IPS-15b (cell line): ENCODE measurements at regions not wholly inside any gene's neighbourhood (a gene's known extent, or its start where the extent isn't known, plus 50 kb on each side); places are given as distances from the start of the nearest gene placed in this dataset.

ENCODE experiments used
- H3K27me3 ChIP-seq: one replicate; pipeline ENCODE4 v1.6.1; 2013; ENCODE audit warnings: low read length; ENCODE audit not compliant: control insufficient read depth, insufficient read depth
- H3K36me3 ChIP-seq: one replicate; pipeline ENCODE4 v1.6.1; 2013; ENCODE audit warnings: low read length; ENCODE audit not compliant: control insufficient read depth, insufficient read depth
- H3K4me1 ChIP-seq: one replicate; pipeline ENCODE4 v1.6.1; 2013; ENCODE audit warnings: mild to moderate bottlenecking, low read length; ENCODE audit not compliant: control insufficient read depth, insufficient read depth
- H3K4me3 ChIP-seq: one replicate; pipeline ENCODE4 v1.5.1; 2013; ENCODE audit warnings: low read depth, low read length
- H3K9ac ChIP-seq: one replicate; pipeline ENCODE4 v1.6.1; 2013; ENCODE audit warnings: low read depth, mild to moderate bottlenecking, low read length
- H3K9me3 ChIP-seq: one replicate; pipeline ENCODE4 v1.6.1; 2013; ENCODE audit warnings: mild to moderate bottlenecking, low read length; ENCODE audit not compliant: control insufficient read depth, insufficient read depth

DNA sequence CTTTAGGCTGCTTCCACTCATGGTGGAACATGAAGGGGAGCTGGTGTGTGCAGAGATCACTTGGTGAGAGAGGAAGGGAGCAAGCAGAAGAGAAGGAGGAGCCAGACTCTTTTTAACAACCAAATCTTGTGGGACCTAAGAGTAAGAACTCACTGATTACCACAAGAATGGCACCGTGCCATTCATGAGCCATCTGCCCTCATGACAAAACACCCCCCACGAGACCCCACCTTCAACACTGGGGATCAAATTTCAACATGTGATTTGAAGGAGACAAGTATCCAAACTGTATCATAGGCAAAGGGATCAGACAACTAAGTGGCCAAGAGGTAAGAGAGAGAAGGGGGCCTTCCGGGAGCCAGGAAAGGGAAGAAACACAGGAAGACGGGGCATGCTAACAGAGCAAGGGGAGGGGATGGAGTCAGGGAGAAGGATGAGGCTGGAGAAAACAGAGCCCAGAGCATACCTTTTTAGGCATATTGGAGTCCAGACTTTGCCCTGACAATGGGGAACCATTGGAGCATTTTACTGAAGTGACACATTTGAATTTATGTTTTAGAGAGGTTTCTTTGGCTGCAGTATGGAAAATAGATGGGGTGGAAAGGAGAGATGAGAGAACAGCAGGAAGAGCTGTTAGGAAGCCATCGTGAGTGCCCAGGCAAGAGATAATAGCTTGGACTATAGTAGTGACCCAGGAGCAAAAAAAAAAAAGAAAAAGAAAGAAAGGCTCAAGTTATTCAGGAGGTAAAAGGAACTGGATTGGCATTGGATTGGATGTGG lies 204.4 kb upstream of the NUDT4 start:
- Histone ChIP-seq H3K27me3 (peaks cover 8% of the 10 kb centered on the region), H3K4me1 (no peaks in the 10 kb centered on the region), H3K9me3 (no peaks in the 10 kb centered on the region), H3K9ac (no peak overlapping the region), H3K36me3 (no peaks in the 10 kb centered on the region), H3K4me3 (no peak overlapping the region)

GRCh38 chr12:93174048-93174447 lies 203.7 kb upstream of the NUDT4 start:
- Histone ChIP-seq H3K9me3 (no peaks in the 10 kb centered on the region), H3K4me1 (no peaks in the 10 kb centered on the region), H3K36me3 (no peaks in the 10 kb centered on the region), H3K27me3 (peaks cover 3% of the 10 kb centered on the region), H3K4me3 (no peak overlapping the region), H3K9ac (no peak overlapping the region)

DNA sequence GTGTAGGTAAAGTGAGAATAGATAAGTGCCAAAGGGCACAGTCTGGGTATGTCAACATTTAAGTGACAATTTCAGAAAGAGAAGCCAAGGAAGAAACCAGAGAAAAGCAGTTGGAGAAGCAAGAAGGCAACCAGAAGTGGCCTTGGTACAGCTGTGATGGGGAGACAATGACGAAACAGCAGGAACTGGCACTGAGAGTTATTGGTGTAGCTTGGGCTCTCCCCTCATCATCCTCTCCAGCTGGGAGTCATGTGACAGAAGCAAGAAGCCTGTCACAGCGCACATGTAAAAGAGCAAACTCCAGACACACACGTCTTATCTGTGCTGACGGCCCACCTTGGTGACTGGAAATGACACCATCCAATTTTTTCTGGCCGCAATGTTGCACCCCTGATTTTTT lies 203.3 kb upstream of the NUDT4 start:
- no peak overlapping the region for H3K9ac ChIP-seq
- H3K36me3 ChIP-seq, result no peaks in the 10 kb centered on the region
- no peaks in the 10 kb centered on the region for H3K4me1 ChIP-seq
- H3K9me3 ChIP-seq, result no peaks in the 10 kb centered on the region
- no peaks in the 10 kb centered on the region for H3K27me3 ChIP-seq
- H3K4me3 ChIP-seq, result no peak overlapping the region

GRCh38 chr12:93176165-93176564 lies 201.6 kb upstream of the NUDT4 start:
- H3K4me1 ChIP-seq, result no peaks in the 10 kb centered on the region
- H3K36me3 ChIP-seq, result no peaks in the 10 kb centered on the region
- no peak overlapping the region for H3K9ac ChIP-seq
- no peaks in the 10 kb centered on the region for H3K27me3 ChIP-seq
- no peaks in the 10 kb centered on the region for H3K9me3 ChIP-seq
- no peak overlapping the region for H3K4me3 ChIP-seq

GRCh38 chr12:93176610-93177126 lies 201.1 kb upstream of the NUDT4 start:
- Histone ChIP-seq H3K36me3 (no peaks in the 10 kb centered on the region), H3K27me3 (no peaks in the 10 kb centered on the region), H3K4me1 (no peaks in the 10 kb centered on the region), H3K4me3 (no peak overlapping the region), H3K9me3 (no peaks in the 10 kb centered on the region), H3K9ac (no peak overlapping the region)

DNA sequence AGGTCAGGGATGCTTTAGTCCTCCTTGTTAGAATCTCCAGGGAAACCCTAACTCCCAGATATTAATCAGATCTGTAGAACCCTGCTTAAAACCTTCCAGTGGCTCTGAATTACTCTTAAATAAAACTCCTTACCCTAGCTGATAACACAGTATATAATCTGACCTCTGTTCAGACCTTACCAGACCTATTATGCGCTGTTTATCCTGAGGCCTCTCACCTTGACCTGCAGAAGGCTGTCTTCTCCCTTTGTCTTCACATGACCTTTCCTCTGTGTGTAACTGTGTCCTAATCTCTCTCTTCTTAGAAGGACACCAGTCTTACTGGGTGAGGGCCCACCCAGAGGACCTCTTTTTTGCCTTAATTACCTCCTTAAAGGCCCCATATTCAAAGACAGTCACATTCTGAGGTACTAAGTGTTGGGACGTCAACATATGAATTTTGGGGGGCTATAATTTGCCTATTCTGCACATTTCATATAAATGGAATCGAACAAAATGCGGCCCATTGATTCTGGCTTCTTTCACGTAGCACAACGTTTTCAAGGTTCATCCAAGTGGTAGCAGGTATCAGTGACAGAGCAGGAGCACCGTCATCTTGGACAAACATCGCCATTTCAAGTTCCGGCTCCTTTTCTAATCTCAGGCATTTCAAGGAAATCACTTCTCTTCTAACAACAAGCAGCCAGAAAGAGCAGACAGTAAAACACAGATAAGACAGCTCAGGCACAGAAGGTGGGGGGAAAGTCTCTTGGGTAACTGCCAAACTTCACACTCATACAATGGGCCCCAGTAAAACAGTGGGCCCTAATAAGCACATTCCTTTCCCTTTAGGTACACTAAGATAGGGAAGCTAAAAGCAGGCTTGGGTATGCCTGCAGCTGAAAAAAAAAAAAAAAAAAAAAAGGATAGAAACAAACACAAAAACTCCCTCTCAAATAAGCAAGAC lies 200.2 kb upstream of the NUDT4 start:
- Histone ChIP-seq H3K4me1 (no peaks in the 10 kb centered on the region), H3K9ac (no peak overlapping the region), H3K9me3 (no peaks in the 10 kb centered on the region), H3K27me3 (no peaks in the 10 kb centered on the region), H3K36me3 (no peaks in the 10 kb centered on the region), H3K4me3 (no peak overlapping the region)

- H3K36me3 ChIP-seq, result no peaks in the 10 kb centered on the region
- H3K9ac ChIP-seq, result no peak overlapping the region
- H3K9me3 ChIP-seq, result no peaks in the 10 kb centered on the region
- no peaks in the 10 kb centered on the region for H3K4me1 ChIP-seq
- no peaks in the 10 kb centered on the region for H3K27me3 ChIP-seq
- H3K4me3 ChIP-seq, result no peak overlapping the region
These were observed 199.4 kb upstream of the NUDT4 start for GRCh38 chr12:93178154-93178878.

DNA sequence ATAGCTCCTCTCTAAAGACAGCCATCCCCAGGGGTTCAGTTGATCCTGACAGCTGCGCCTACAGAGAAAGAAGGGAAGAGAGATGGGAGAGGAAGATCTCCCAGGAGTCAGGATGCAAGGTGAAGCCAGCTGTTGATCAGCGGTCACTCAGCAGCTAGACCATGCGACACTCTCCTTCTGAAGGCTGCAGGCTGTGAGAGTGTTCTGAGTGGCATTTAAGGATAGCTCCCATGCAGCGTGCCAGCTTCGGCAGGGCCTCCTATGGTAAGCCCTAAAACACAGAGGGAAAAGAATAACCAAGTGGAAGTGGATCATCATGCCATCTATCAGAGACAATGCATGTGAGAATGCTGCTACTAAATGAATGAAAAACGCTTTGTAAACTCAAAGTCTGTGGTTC lies 197.9 kb upstream of the NUDT4 start:
- H3K36me3 ChIP-seq, result no peaks in the 10 kb centered on the region
- no peaks in the 10 kb centered on the region for H3K9me3 ChIP-seq
- H3K4me3 ChIP-seq, result no peak overlapping the region
- no peak overlapping the region for H3K9ac ChIP-seq
- H3K4me1 ChIP-seq, result no peaks in the 10 kb centered on the region
- no peaks in the 10 kb centered on the region for H3K27me3 ChIP-seq

- no peaks in the 10 kb centered on the region for H3K36me3 ChIP-seq
- H3K9ac ChIP-seq, result no peak overlapping the region
- no peak overlapping the region for H3K4me3 ChIP-seq
- no peaks in the 10 kb centered on the region for H3K27me3 ChIP-seq
- H3K9me3 ChIP-seq, result no peaks in the 10 kb centered on the region
- no peaks in the 10 kb centered on the region for H3K4me1 ChIP-seq
These were observed 197.2 kb upstream of the NUDT4 start for GRCh38 chr12:93180566-93180965.

GRCh38 chr12:93181409-93181965 lies 196.2 kb upstream of the NUDT4 start:
- Histone ChIP-seq H3K36me3 (no peaks in the 10 kb centered on the region), H3K27me3 (no peaks in the 10 kb centered on the region), H3K9ac (no peak overlapping the region), H3K9me3 (no peaks in the 10 kb centered on the region), H3K4me1 (no peaks in the 10 kb centered on the region), H3K4me3 (no peak overlapping the region)

GRCh38 chr12:93183940-93184671 lies 193.6 kb upstream of the NUDT4 start:
- H3K36me3 ChIP-seq, result no peaks in the 10 kb centered on the region
- H3K4me1 ChIP-seq, result no peaks in the 10 kb centered on the region
- no peak overlapping the region for H3K4me3 ChIP-seq
- H3K27me3 ChIP-seq, result no peaks in the 10 kb centered on the region
- H3K9me3 ChIP-seq, result no peaks in the 10 kb centered on the region
- no peak overlapping the region for H3K9ac ChIP-seq
